Middle frontal gyrus (tissue), 1 donor: ENCODE measurements at regions not wholly inside any gene's neighbourhood (a gene's known extent, or its start where the extent isn't known, plus 50 kb on each side); places are given as distances from the start of the nearest gene placed in this dataset.
"Not testable (repeated sequence)": the region's sequence is repeated elsewhere in the genome, so short reads cannot be mapped to it uniquely, and the experiment has no call there.

ENCODE experiments used
- DNase-seq: peaks from one replicate; pipeline ENCODE4 v3.0.0-alpha.2; 2015; ENCODE audit warnings: low spot score; ENCODE audit errors: extremely low spot score

DNA sequence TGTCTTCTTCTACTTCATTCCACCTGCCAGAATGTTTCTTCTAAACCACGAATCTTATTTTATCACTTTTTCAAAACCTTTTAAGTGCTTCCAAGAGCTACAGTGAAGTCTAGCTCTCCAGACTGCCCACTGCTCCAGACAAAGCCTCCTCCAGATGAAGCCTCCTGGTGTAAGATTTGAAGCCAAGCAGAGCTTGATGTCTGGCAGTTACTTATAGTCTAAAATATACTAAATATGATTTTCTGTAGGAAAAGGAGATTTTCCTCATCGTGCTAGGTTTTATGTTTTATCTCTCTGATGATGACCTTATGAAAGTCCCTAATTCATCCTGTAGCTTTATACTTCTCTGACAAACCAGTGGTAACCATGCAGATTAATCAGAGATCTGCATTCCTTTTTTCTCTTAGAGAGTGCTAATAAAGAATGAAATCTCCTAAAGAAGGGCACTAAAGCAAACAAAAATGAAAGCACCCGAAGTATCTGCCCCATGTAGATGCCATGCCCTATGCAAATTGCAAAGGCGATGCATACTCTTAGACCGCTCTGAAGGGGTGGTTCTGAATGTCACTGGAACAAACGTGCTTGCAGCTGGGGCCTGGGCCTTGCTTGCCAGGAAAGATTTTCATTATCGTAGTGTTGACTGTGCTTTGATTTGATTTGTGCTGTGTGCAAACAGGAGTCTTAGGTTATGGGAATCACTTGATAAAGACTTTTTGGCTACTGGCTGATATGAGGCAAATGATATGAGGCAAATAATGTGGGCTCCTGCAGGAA, 314.2 kb downstream of the PID1 start:
- DNase-seq, result no peak

DNA sequence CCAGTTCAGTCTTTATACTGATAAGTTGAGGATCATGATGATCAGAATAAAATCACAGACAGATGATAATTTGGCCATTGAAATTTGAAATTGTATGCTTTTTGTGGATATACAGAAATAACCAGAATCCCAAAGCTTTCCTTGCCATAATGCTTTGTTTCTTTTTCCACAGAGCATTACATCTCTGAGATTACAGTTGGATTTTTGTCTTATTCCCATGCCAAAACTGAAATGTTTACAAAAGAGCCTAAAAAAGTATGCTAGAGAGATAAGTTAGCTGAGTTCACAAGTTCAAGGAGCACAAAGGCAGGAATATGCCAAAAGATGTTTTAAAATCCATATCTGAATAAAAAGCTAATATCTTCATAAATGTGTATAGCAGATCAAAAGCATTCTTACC, 321.3 kb downstream of the PID1 start:
- no peak for DNase-seq

DNA sequence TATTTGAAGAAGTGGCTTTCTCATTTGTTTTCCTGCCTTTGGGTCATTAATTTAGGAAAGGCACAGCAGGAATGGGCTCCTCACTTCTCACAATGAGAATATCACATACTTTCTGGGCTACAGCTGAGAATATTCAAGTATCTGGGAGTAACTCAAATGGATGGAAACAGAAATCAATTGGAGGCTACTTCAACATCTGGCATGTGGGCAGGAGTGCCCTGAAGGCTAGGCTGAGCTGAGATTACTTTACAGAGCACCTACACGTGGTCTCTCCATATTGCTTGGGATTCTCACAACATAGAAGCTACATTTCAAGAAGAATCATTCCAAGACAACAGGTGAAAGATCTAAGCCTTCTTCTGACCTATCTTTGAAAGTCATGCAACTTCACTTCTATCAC, 325.4 kb downstream of the PID1 start:
- no peak for DNase-seq

DNA sequence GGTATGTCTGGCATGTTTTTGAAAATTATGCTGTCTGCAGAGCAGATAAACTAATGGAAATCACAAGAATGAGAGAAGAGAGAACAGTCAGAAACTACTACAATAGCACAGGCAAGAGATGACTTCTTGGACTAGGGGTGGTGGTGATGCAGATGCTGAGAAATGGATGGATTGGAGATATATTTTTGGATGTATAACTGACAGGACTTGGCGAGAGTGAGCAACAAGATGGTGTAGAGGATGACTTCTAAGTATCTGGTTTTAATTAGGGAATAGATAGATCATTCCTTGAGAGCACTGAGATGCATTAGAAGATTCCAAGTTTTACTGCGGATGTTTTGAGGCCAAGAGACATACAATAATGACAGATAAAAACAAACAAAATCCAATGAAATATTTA, 328.2 kb downstream of the PID1 start:
- no peak for DNase-seq

DNA sequence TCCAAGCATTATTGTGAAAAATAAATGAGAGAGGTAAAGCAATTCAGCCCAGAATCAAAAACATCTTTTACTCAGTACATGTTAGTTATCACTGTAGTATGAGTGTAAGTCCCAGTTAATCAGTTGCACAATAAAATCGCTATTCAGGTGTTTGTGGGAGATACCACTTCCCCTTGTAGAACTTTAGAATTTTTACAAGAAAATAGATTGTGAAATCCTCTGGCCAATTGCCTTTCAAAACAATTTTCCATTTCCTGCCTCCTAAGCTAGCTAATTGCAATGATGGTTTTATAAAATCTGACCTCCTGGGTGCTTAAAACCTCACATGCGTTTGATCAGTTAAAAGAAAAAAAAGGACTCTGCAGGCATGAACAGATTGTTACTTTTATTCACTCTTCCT, 332.5 kb downstream of the PID1 start:
- DNase-seq, result no peak

DNA sequence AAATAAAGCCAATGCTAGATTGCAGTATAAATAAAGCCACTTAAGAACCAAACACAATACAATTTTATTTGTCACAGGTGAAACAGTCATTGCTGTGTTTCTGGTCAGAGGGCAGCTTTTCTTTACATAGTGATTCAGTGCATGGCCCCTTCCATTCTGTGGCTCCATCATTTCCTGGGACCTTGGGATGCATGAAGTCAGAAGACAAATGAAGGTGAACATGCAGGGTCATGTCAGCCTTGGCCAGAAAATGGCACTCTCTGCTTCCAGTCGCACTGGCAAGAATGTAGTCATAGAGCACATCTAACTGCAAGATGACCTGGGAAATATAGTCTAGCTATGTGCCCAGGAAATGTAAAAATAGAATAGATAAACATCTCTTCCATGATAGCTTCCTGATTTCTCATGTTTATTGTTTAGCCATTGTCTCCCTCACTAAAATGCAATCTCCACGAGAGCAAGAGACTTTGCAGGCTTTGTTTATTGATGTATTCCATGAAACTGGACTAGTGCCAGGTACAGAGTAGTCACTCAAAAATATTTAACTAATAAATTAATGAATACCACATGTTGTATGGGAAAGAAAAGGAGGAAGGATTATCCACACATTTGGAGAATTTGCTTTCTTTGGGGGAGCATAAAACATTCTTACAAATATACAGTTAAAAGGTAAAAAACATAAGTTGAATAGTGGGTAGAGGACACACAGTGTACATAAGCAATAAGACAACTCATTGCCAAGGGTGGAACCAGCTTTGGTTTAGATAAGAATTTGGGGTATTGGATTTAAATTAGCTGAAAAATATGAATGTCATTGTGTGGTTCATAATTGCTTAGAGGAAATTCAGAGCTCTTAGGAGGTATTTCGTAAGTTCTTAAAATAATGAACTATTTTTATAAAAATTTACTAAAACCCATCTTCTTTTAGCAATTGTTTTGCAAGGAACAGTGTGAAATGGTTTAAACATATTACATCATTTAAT, 343.8 kb downstream of the PID1 start:
- DNase-seq, result no peak

DNA sequence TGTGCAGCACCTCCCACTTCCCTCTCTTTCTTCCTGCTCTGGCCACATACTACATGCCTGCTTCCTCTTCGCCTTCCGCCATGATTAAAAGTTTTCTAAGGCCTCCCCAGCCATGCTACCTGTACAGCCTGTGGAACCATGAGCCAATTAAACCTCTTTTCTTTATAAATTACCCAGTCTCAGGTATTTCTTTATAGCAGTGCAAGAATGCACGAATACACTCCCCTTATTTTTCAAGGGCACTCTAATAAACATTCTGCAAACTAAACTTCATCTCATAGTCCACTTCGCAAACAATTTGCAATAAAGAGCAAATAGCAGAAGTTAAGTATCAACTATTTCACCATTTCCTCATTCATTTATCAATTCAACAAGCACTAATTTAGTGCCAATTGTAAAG, 351.3 kb downstream of the PID1 start:
- DNase-seq, result no peak

DNA sequence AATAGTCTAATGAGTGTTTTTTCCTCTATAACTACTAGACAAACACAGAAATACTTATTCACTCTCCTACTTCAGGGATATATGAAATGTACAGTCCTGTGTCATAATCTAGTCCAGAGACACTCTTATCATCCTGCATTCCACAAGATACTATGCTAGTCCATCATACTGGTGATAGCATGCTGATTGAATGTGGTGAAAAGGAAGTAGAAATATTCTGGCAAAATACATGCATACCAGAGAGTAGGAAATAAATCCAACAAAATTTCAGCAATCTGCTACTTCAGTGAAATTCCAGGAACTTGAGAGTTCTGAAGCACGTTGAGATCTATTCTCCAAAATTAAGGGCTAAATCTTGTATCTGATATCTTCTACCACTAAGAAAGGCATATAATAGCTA, 353.9 kb downstream of the PID1 start:
- no peak for DNase-seq

DNA sequence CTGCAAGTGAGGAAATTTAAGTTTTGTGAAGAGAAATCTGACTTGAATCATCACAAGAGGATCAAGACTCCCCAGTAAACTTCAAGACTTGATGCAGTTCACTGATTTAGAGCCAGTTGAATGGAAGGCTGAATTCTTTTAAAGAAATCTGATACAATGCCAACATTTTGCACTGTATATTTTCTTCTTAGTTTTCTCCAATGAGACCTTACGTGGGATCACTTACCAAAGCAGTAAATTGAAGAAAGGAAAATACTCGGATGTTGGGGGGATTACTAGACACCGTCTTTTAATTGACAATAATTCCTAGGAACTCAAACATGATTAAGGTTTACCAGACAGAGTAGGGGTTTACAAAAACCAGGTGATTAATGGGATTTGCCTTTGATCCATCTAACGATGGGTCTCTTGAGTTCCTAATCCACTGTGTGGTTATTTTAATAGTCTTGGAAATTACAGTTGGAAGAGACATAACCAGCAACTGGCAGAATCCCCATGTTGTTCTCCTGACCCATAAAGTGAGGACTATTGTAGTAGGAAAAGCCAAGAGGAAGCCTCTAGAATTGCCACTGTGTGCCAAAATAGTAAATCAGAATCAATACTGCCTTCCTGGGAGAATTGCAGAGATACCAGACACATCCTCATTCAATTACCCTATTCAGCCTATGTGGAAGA, 354.5 kb downstream of the PID1 start:
- DNase-seq, result no peak

DNA sequence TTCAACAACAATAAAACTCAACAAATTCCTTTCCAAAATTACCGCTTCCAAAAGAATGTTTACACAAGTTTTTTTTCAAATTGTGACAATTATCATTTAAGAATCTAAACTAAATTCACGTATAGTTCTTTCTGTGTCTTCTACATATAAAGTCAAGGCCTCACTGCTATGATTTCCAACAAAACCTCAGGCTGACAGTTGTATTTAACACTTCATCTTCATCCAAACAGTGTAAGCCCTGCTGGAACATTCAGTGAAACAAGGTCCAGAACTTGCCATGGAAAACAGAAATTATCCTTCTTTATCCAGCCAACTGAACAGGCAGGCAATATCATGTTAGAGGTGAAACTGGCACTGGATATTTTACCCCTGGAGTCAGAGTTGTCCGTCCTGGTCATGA, 357.9 kb downstream of the PID1 start:
- DNase-seq, result no peak

DNA sequence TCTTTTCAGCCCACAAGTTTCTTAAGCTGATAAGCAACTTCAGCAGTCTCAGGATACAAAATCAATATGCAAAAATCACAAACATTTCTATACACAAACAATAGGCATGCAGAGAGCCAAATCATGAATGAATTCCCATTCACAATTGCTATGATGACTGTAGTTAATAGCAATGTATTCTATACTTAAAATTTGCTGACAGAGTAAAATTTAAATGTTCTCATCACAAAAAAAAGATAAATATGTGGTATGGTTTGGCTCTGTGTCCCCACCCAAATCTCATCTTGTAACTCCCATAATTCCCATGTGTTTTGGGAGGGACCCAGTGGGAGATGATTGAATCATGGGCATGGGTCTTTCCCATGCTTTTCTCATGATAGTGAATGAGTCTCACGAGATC, 360.2 kb downstream of the PID1 start:
- not testable (repeated sequence) for DNase-seq

DNA sequence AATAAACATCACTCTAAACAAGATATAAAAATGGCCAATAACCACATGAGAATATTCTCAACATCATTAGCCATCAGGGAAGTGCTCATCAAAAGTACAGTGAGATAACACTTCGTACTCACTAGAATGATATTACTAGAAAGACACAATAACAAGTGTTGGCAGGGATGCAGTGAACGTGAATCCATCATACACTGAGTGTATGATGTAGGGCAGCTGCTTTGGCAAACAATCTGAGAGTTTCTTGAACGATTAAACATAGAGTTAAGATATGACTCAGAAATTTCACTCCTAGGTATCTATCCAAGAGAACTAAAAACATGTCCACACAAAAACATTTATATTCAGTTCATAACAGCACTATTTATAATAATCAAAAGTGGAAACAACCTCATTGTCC, 368.9 kb downstream of the PID1 start:
- DNase-seq, result no peak

DNA sequence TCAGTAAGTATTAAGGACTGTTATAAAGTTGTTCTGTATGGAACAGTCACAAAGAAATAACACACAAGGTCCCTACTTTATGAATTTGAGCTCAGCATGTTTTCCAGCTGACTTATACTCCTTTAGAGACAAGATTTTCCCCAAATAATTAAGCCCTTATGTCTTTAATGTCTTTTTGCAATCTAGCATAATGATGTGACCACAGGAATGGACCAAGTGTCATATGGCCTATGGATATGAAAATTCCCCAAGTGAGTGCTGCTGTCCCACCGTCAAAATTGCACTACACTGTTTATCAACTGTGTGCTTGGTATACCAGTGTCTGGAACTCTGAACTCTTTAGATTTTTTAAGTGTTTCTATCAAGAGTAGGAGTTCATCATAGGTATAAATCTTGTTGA, 369.6 kb downstream of the PID1 start:
- no peak for DNase-seq

DNA sequence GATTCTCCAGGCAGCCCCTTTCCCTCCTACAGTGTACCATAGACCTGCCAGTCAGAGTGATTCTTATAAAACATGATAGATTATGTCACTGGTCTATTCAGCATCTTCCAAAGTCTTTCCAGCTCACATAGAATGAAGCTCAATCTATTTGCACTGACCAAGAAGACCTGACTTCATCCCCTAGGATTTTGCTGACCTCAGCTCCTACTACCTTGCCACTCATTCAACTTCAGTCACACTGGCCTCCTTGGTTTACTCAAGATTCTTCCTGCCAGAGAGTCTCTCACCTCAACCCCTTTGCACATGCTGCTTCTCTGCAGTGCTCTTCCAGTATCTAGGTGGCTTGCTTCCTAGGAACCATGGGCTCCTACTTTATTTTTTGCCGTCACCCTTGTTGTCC, 392.9 kb downstream of the PID1 start:
- DNase-seq, result no peak

DNA sequence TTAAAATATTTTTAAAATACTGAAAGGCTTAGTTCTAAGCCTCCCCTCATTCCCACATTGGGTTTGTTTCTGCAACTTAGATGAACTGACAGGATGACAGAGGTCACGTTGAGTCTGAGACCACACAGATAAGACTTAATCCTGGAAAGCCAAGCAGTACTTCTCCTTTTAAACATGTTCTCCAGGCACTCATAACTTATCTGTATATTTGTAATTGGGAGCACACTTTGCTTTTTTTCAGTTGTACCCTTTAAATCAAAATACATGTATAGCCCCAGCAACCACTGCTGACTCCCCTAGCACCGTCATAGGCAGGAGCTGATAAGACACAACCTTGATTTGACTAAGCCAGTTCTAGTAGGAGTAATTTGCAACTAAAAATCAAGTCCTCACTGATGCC, 394.8 kb downstream of the PID1 start:
- DNase-seq, result no peak

DNA sequence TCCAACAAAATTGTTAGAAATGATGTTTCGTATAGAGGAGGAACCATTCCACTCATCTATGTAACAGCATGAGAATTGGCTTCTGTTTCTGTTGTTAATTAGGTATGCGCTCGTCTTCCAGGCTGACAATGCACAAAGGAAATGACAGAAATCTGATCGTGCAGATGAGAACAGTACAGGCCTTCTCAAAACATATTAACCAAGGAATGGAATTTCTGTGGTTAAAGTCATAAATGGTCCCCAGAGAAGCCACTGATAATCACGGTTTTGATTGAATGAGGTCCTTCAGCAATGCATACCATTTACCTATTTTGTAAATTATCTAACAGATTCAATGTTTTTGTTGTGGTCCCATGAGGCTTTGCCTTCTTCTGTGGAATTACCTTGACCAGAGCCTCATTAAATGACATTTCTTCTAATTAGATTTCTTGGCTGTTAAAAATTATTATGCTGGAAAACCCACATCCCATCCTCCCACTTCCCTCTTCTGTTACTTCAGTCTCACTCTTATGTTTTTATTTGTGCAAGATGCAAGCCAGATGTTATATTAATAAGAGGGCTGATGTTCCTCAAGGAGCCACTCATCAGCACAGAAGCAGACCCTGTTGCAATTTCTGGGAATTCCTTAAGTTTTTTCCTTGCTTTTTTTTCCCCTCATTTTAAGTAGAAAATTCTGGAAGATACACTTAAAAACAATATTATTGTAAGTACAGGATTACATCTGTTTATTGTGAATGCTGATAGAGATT, 395.8 kb downstream of the PID1 start:
- no peak for DNase-seq

DNA sequence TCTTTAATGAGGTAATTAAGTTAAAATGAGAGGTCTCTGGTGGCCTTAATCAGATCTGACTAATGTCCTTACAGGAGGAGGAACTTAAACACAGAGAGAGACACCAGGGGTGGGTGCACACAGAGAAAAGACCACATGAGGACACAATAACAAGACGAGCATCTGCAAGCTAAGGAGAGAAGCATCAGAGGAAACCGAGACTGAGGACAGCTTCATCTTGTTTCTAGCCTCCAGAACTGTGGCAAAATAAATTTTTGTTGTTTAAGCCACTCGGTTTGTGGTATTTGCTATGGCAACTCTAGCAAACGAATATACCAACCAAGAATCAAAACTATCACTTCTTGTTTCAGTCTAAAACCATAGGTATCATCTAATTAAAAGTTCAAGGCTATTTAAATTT, 400.1 kb downstream of the PID1 start:
- DNase-seq, result no peak

DNA sequence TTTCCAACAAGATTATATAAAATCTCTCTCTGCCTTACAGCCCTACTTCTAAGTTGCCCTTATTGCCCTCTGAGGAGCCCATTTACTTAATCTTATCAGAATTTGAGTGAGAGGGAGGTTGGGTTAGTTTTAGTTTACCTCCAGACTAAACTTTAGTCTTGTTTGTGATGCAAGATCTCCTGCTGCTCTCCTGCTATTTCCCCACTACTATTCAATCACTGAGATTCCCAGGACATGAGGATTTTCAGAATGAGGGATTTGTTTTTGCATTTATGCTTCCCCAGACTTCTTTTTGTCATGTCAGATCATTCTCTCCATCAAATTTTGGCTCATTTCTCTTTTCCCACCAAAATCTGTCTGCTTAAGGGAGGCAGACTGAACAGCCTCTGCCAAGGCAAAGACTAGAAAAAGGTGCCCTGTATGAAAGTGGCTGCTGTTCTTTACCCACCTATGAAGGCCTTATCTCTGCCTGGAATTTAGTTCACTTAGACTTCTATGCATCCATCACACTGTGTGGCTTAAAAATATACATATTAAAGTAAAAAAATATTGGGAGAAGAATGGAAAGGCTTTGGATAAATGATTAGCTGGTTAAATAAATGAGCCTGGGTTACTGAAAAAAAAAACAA, 401.3 kb downstream of the PID1 start:
- DNase-seq, result no peak

DNA sequence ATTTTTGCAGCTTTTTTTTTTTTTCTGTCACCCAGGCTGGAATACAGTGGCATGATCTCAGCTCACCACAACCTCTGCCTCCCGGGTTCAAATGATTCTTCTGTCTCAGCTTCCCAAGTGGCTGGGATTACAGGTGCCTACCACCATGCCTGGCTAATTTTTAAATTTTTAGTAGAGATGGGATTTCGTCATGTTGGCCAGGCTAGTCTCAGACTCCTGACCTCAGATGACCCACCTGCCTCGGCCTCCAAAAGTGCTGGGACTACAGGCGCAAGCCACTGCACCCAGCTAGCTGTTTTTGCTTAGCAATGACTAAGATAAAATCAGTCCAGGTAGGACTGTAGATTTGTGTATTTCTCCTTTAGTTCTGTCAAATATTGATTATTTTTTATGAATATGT, 403.7 kb downstream of the PID1 start:
- DNase-seq, result no peak

DNA sequence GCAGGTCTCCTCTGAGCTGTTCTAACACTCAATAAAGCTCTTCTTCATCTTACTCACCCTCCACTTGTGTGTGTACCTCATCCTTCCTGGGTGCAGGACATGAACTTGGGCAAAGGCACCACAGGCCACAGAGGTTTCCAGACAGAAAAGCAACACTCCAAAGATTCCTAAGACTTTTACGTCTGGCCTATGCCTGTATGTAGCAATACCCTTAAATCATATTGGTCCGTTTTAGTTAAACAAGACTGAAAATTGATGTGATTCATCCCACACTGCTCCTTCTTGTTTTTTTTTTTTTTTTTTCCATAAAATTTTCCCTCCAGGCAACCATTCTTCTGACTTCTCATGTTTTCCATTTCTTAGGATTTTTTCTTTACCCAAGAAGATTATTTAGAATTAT, 404.3 kb downstream of the PID1 start:
- no peak for DNase-seq

DNA sequence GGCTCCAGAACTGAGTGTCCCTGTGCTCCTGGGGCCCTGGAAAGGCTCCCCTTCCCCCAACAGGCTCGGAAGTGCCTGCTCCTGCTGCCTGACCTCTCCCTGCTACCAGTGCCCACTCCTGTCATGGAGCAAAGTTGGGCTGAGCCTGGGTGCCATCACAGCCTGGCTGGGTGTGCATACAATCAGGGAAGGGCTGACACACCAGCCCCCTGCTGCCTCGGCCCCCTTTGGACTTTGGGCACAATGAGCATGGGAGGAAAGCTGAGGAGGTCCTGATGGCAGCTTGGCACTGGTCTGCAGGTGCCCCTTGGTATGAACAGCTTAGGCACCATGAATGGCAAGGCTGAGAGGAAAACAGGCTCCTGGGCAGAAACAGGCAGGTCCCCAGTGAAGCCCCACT, 405.0 kb downstream of the PID1 start:
- DNase-seq, result no peak
